HepG2 (cell line): ENCODE measurements at regions not wholly inside any gene's neighbourhood (a gene's known extent, or its start where the extent isn't known, plus 50 kb on each side); places are given as distances from the start of the nearest gene placed in this dataset.

Experiments
- ATAC-seq: fragments of 200-7000 bp; cut with Tn5 transposase; 3 replicates; pipeline ENCODE4 v1.9.1; 2020; ENCODE audit warnings: mild to moderate bottlenecking, moderate library complexity
- BruUV-seq: library from RNA; stranded (reverse); fragments of 400-500 nt; replicated peaks from 2 replicates; lab custom pipeline; 2021; lab: Mats Ljungman, UMichigan
- CTCF ChIA-PET: fragments of 300-600 bp; formaldehyde crosslinking; extraction: SDS; loops from one replicate; lab custom pipeline; 2021; ENCODE audit warnings: low total read pairs, inconsistent platforms, low intra/inter-chr PET ratio; lab: Yijun Ruan, JAX
- POLR2A ChIA-PET: fragments of 350-600 bp; sonication (Branson Sonifier 250); formaldehyde crosslinking; loops from one replicate; lab custom pipeline; 2020; ENCODE audit warnings: antibody characterized with exemption, inconsistent platforms; lab: Yijun Ruan, JAX
- DNase-seq: peaks from one replicate; pipeline ENCODE4 v3.0.0-alpha.2; 2015; ENCODE audit warnings: low spot score
- FAIRE-seq: peaks from 3 replicates; lab custom pipeline; 2011; peaks lifted over from hg19 to GRCh38; lab: Jason Lieb, UNC
- H2AFZ ChIP-seq: one replicate; pipeline ENCODE4 v1.6.1; 2011; ENCODE audit warnings: low read length, inconsistent platforms
- H3K27ac ChIP-seq: fragments of 300-600 bp; 3 replicates; pipeline ENCODE4 v1.8.0; 2011; ENCODE audit warnings: mixed run types, mild to moderate bottlenecking, mixed read lengths, low read length, inconsistent platforms; ENCODE audit not compliant: insufficient read depth; ENCODE audit errors: extremely low read length
- H3K27me3 ChIP-seq, 2 experiments: fragments of 200-600 bp in 1 of 2; 2 replicates in 1 of 2; 3 replicates in 1 of 2; pipeline versions ENCODE4 v1.6.0 to v1.8.0; 2011; ENCODE audit warnings: low read length in 2 of 2, mild to moderate bottlenecking in 2 of 2, moderate library complexity in 2 of 2, inconsistent platforms in 1 of 2; ENCODE audit not compliant: insufficient read depth in 2 of 2, control insufficient read depth in 1 of 2
- H3K36me3 ChIP-seq, 2 experiments: fragments of 200-600 bp in 1 of 2; replicated peaks in 1 of 2; 2 replicates in 1 of 2; 3 replicates in 1 of 2; pipeline versions ENCODE4 v1.5.1 to v1.8.0; 2011; ENCODE audit warnings: low read length in 2 of 2, inconsistent platforms in 1 of 2; ENCODE audit not compliant: insufficient read depth in 2 of 2, control insufficient read depth in 1 of 2
- H3K4me1 ChIP-seq: 2 replicates; pipeline ENCODE4 v1.5.1; 2012; ENCODE audit warnings: low read length, inconsistent platforms; ENCODE audit not compliant: insufficient read depth
- H3K4me2 ChIP-seq: 2 replicates; pipeline ENCODE4 v1.6.0; 2011; ENCODE audit warnings: low read depth, low read length, inconsistent platforms
- H3K4me3 ChIP-seq, 3 experiments: fragments of 200-600 bp in 1 of 3; sonication (generic), shearing (Covaris generic) in 1 of 3; replicated peaks in 1 of 3; 2 replicates each; pipeline ENCODE4 v1.5.1; 2011 to 2016; ENCODE audit warnings: low read length in 3 of 3, inconsistent platforms in 2 of 3, low read depth in 2 of 3, mild to moderate bottlenecking in 2 of 3, control low read depth in 1 of 3, mixed read lengths in 1 of 3; ENCODE audit not compliant: insufficient read depth in 1 of 3
- H3K79me2 ChIP-seq: one replicate; pipeline ENCODE4 v1.6.1; 2011; ENCODE audit warnings: low read length, inconsistent platforms; ENCODE audit not compliant: insufficient read depth
- H3K9ac ChIP-seq: 2 replicates; pipeline ENCODE4 v1.6.0; 2011; ENCODE audit warnings: mild to moderate bottlenecking, low read depth, low read length, inconsistent platforms; ENCODE audit not compliant: insufficient read depth
- H3K9me3 ChIP-seq: 2 replicates; pipeline ENCODE4 v1.5.1; 2012; ENCODE audit warnings: mild to moderate bottlenecking, low read length
- H4K20me1 ChIP-seq: 2 replicates; pipeline ENCODE4 v1.6.0; 2011; ENCODE audit warnings: inconsistent platforms, mild to moderate bottlenecking, low read length, moderate library complexity; ENCODE audit not compliant: insufficient read depth
- DNMT1 ChIP-seq: sonication (generic); formaldehyde crosslinking; IDR thresholded peaks from 2 replicates; pipeline ENCODE4 v1.5.1; 2020; ENCODE audit warnings: mild to moderate bottlenecking, missing genetic modification reagents
- ISL2 ChIP-seq: sonication (generic); formaldehyde crosslinking; IDR thresholded peaks from 2 replicates; pipeline ENCODE4 v1.5.0; 2020; ENCODE audit warnings: missing genetic modification reagents
- LCORL ChIP-seq, 2 experiments: fragments of 450-650 bp in 1 of 2; sonication (generic) in 1 of 2; formaldehyde crosslinking in 1 of 2; IDR thresholded peaks; 2 replicates each; pipeline versions ENCODE4 v1.5.0 to v1.6.1; 2017 to 2020; ENCODE audit warnings: antibody characterized with exemption in 1 of 2, missing genetic modification reagents in 1 of 2
- NFIC ChIP-seq: IDR thresholded peaks from 2 replicates; pipeline ENCODE4 v1.6.1; 2012; ENCODE audit warnings: mild to moderate bottlenecking, low read length, inconsistent platforms
- NFYB ChIP-seq: sonication (generic); formaldehyde crosslinking; IDR thresholded peaks from 2 replicates; pipeline ENCODE4 v1.4.0; 2020; ENCODE audit warnings: missing genetic modification reagents
- NR1H2 ChIP-seq: sonication (generic); formaldehyde crosslinking; IDR thresholded peaks from 2 replicates; pipeline ENCODE4 v1.8.1; 2022; ENCODE audit warnings: low read depth, missing genetic modification reagents, borderline replicate concordance
- PTBP1 ChIP-seq: fragments of 200-400 bp; formaldehyde crosslinking; IDR thresholded peaks from 2 replicates; pipeline ENCODE4 v1.6.1; 2018; ENCODE audit warnings: low read length, low read depth; ENCODE audit not compliant: poor library complexity, severe bottlenecking
- RFX3 ChIP-seq: IDR thresholded peaks from 2 replicates; pipeline ENCODE4 v1.6.1; 2016; ENCODE audit warnings: missing biosample characterization, missing genetic modification reagents
- XRCC5 ChIP-seq: fragments of 200-400 bp; formaldehyde crosslinking; optimal IDR thresholded peaks from 2 replicates; pipeline ENCODE3; 2017; ENCODE audit warnings: mild to moderate bottlenecking, low read length
- ZBTB3 ChIP-seq: sonication (generic); formaldehyde crosslinking; IDR thresholded peaks from 2 replicates; pipeline ENCODE4 v1.4.0; 2020; ENCODE audit warnings: low read depth, mild to moderate bottlenecking, moderate library complexity, missing genetic modification reagents, borderline replicate concordance
- ZEB1 ChIP-seq: IDR thresholded peaks from 2 replicates; pipeline ENCODE4 v1.6.1; 2012; ENCODE audit warnings: mild to moderate bottlenecking, low read depth, inconsistent platforms; ENCODE audit not compliant: insufficient replicate concordance
- ZNF251 ChIP-seq: sonication (generic); formaldehyde crosslinking; IDR thresholded peaks from 2 replicates; pipeline ENCODE4 v1.9.0; 2021; ENCODE audit warnings: mild to moderate bottlenecking, missing genetic modification reagents
- ZNF33A ChIP-seq: sonication (generic); formaldehyde crosslinking; IDR thresholded peaks from 2 replicates; pipeline ENCODE4 v1.5.1; 2020; ENCODE audit warnings: missing genetic modification reagents, mild to moderate bottlenecking, moderate library complexity, borderline replicate concordance
- WGBS: methylation state at CpG from one replicate; pipeline ENCODE4 v1.1.6; 2017; ENCODE audit warnings: low lambda C conversion rate; 5-methylcytosine and 5-hydroxymethylcytosine counted together
- in situ Hi-C: cut with HindIII; loops from 2 replicates; pipeline ENCODE4 v1.10.0; 2017; ENCODE audit warnings: low pct_unique_long_range_greater_than_20kb; ENCODE audit not compliant: extremely low pct_ligation_motif_present
- intact Hi-C: fragments of 100-400 bp; cut with micrococcal nuclease; formaldehyde crosslinking; loops from one replicate; pipeline ENCODE4 v1.10.0; 2022; ENCODE audit not compliant: unreplicated experiment
- TF ChIP-seq, protein P1 (sequence below): sonication (generic); formaldehyde crosslinking; IDR thresholded peaks from 2 replicates; pipeline ENCODE4 v1.4.0; 2020; ENCODE audit warnings: missing genetic modification reagents
- TF ChIP-seq, protein P2 (sequence below): IDR thresholded peaks from 2 replicates; pipeline ENCODE4 v1.6.1; 2016; ENCODE audit warnings: low read depth, missing genetic modification reagents, missing compliant biosample characterization
- TF ChIP-seq, protein P3 (sequence below): IDR thresholded peaks from 2 replicates; pipeline ENCODE4 v1.6.1; 2016
- TF ChIP-seq, protein P4 (sequence below): IDR thresholded peaks from 2 replicates; pipeline ENCODE4 v1.6.1; 2016

DNA sequence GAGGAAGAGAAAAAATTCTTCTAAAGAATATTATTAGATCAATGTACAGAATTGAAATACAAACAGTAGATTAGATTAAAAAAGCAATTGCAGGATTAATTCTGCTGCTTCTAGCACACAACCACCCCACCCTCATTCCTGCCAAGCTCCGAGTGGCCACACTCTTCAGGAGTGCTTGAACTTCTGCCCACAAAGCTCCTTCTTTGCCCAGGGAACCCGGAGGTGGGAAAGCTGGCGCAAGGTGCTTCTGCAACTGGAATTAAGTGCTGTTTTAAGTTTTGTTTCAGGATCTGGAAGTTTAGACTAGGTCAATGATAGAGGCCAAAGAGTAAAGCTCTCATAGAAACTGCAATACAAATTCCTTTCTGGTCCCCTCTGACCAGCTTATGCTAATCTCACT is 94.1 kb upstream of the BMP4 start:
- BruUV-seq: no TSS peak
- Histone ChIP-seq H3K4me3 (no peak overlapping the region), H3K27ac (no peak overlapping the region), H3K4me2 (no peak overlapping the region), H3K36me3 (no peaks in the 10 kb centered on the region), H4K20me1 (no peaks in the 10 kb centered on the region), H3K9me3 (no peaks in the 10 kb centered on the region), H3K4me1 (peaks cover 68% of the 10 kb centered on the region), H2AFZ (no peak overlapping the region), H3K79me2 (no peaks in the 10 kb centered on the region), H3K27me3 (no peaks in the 10 kb centered on the region), H3K9ac (no peak overlapping the region)
- POLR2A ChIA-PET: no interaction called here
- DNase-seq (no peak), ATAC-seq (no peak), FAIRE-seq (no peak)
- TF ChIP-seq, protein P1, sequence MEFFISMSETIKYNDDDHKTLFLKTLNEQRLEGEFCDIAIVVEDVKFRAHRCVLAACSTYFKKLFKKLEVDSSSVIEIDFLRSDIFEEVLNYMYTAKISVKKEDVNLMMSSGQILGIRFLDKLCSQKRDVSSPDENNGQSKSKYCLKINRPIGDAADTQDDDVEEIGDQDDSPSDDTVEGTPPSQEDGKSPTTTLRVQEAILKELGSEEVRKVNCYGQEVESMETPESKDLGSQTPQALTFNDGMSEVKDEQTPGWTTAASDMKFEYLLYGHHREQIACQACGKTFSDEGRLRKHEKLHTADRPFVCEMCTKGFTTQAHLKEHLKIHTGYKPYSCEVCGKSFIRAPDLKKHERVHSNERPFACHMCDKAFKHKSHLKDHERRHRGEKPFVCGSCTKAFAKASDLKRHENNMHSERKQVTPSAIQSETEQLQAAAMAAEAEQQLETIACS: no peak
- TF ChIP-seq XRCC5 (no peak), ZEB1 (no peak), NFYB (CRISPR knock-in tag) (no peak), ZNF33A (CRISPR knock-in tag) (no peak), ZNF251 (CRISPR knock-in tag) (no peak), LCORL (IDR thresholded peaks at IDR 0.05) (no peak), LCORL (CRISPR knock-in tag; IDR thresholded peaks at IDR 0.05) (no peak), ISL2 (CRISPR knock-in tag) (no peak), NFIC (no peak), NR1H2 (CRISPR knock-in tag) (no peak), RFX3 (no peak), ZBTB3 (CRISPR knock-in tag) (no peak), DNMT1 (CRISPR knock-in tag) (no peak), PTBP1 (no peak)
- TF ChIP-seq, protein P2, sequence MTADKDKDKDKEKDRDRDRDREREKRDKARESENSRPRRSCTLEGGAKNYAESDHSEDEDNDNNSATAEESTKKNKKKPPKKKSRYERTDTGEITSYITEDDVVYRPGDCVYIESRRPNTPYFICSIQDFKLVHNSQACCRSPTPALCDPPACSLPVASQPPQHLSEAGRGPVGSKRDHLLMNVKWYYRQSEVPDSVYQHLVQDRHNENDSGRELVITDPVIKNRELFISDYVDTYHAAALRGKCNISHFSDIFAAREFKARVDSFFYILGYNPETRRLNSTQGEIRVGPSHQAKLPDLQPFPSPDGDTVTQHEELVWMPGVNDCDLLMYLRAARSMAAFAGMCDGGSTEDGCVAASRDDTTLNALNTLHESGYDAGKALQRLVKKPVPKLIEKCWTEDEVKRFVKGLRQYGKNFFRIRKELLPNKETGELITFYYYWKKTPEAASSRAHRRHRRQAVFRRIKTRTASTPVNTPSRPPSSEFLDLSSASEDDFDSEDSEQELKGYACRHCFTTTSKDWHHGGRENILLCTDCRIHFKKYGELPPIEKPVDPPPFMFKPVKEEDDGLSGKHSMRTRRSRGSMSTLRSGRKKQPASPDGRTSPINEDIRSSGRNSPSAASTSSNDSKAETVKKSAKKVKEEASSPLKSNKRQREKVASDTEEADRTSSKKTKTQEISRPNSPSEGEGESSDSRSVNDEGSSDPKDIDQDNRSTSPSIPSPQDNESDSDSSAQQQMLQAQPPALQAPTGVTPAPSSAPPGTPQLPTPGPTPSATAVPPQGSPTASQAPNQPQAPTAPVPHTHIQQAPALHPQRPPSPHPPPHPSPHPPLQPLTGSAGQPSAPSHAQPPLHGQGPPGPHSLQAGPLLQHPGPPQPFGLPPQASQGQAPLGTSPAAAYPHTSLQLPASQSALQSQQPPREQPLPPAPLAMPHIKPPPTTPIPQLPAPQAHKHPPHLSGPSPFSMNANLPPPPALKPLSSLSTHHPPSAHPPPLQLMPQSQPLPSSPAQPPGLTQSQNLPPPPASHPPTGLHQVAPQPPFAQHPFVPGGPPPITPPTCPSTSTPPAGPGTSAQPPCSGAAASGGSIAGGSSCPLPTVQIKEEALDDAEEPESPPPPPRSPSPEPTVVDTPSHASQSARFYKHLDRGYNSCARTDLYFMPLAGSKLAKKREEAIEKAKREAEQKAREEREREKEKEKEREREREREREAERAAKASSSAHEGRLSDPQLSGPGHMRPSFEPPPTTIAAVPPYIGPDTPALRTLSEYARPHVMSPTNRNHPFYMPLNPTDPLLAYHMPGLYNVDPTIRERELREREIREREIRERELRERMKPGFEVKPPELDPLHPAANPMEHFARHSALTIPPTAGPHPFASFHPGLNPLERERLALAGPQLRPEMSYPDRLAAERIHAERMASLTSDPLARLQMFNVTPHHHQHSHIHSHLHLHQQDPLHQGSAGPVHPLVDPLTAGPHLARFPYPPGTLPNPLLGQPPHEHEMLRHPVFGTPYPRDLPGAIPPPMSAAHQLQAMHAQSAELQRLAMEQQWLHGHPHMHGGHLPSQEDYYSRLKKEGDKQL: no peak
- TF ChIP-seq, protein P3, sequence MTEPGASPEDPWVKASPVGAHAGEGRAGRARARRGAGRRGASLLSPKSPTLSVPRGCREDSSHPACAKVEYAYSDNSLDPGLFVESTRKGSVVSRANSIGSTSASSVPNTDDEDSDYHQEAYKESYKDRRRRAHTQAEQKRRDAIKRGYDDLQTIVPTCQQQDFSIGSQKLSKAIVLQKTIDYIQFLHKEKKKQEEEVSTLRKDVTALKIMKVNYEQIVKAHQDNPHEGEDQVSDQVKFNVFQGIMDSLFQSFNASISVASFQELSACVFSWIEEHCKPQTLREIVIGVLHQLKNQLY (CRISPR knock-in tag): no peak
- TF ChIP-seq, protein P4, sequence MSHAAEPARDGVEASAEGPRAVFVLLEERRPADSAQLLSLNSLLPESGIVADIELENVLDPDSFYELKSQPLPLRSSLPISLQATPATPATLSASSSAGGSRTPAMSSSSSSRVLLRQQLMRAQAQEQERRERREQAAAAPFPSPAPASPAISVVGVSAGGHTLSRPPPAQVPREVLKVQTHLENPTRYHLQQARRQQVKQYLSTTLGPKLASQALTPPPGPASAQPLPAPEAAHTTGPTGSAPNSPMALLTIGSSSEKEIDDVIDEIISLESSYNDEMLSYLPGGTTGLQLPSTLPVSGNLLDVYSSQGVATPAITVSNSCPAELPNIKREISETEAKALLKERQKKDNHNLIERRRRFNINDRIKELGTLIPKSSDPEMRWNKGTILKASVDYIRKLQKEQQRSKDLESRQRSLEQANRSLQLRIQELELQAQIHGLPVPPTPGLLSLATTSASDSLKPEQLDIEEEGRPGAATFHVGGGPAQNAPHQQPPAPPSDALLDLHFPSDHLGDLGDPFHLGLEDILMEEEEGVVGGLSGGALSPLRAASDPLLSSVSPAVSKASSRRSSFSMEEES (CRISPR knock-in tag): no peak
- in situ Hi-C loops: no loop called here
- 100% methylated on average over 3 of the region's 3 CpGs for WGBS
- intact Hi-C loops: no loop called here
- CTCF ChIA-PET: no interaction called here
